ENCODE measurements at regions not wholly inside any gene's neighbourhood (a gene's known extent, or its start where the extent isn't known, plus 50 kb on each side); places are given as distances from the start of the nearest gene placed in this dataset.
"Not testable (repeated sequence)": the region's sequence is repeated elsewhere in the genome, so short reads cannot be mapped to it uniquely, and the experiment has no call there.

DNA sequence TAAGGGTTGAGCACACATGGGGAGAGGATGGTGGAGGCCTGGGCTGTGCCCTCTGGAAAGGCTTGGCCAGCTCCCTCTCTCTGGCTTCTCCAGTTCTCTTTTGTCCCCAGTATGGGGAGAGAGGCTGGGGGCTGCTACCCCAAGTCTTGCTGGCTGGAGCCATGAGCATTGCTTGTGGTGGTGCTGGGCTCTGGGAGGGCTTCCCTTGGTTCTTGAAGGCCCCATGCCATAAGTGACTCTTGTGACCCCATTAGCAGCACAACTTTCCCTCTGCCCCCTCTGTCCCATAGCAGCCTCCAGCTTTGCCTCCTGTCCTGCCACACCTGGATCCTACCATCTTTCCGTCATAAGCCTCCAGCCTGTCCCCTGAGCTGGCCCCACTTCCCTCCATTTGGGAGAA, 177.5 kb downstream of the TRIM43 start:
- H3K36me3 ChIP-seq (ENCODE audit: control insufficient read depth in 2 of 2, extremely low read depth in 1 of 2, insufficient read depth in 1 of 2, low read length in 1 of 2); DNase-seq; H3K27me3 ChIP-seq (replicated peaks in 1 of 2; ENCODE audit: control insufficient read depth in 2 of 2, extremely low read depth in 1 of 2, insufficient read depth in 2 of 2, low read length in 1 of 2); CTCF ChIA-PET; H3K36me3 Mint-ChIP-seq; H3K9me3 Mint-ChIP-seq; H3K4me1 ChIP-seq (ENCODE audit: control insufficient read depth in 1 of 2, extremely low read depth in 1 of 2, insufficient read depth in 2 of 2, low read length in 2 of 2); H3K4me3 Mint-ChIP-seq; H3K27ac ChIP-seq (ENCODE audit: low read length); H3K27me3 Mint-ChIP-seq; H3K27ac Mint-ChIP-seq; H3K9me3 ChIP-seq; H3K4me3 ChIP-seq (ENCODE audit: control insufficient read depth in 1 of 2, extremely low read depth in 1 of 2, low read length in 1 of 2); H3K4me1 Mint-ChIP-seq; POLR2A ChIA-PET: not testable (repeated sequence)
- ATAC-seq (replicated peaks in 1 of 4): peak in 1 of 4 experiments; percentile 10
- WGBS (ENCODE audit: insufficient coverage): 88% methylated on average over 1 of the region's 1 CpG

DNA sequence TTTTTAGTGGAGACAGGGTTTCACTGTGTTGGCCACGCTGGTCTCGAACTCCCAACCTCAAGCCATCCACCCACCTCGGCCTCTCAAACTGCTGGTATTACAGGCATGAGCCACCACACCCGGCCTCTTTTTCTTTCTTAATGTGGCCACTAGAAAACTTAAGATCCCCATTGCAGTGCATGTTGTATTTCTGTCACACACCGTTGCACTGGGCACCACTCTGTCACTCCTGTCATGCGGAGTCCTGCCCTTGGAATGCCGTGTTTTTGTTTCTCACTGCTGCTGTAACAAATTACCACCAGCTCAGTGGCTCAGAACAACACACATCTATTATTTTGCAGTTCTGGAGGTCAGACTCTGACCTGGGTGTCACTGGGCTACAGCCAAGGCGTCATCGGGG, 178.9 kb downstream of the TRIM43 start:
- no CpG with 5 or more reads among the region's 9 CpGs for WGBS (ENCODE audit: insufficient coverage)
- H3K27ac ChIP-seq (ENCODE audit: low read length); H3K4me1 Mint-ChIP-seq; H3K4me1 ChIP-seq (ENCODE audit: control insufficient read depth in 1 of 2, extremely low read depth in 1 of 2, insufficient read depth in 2 of 2, low read length in 2 of 2); ATAC-seq (replicated peaks in 1 of 4); H3K27me3 Mint-ChIP-seq; DNase-seq; H3K9me3 Mint-ChIP-seq; H3K36me3 ChIP-seq (ENCODE audit: control insufficient read depth in 2 of 2, extremely low read depth in 1 of 2, insufficient read depth in 1 of 2, low read length in 1 of 2); H3K4me3 Mint-ChIP-seq; POLR2A ChIA-PET; H3K36me3 Mint-ChIP-seq; H3K27me3 ChIP-seq (replicated peaks in 1 of 2; ENCODE audit: control insufficient read depth in 2 of 2, extremely low read depth in 1 of 2, insufficient read depth in 2 of 2, low read length in 1 of 2); H3K9me3 ChIP-seq; H3K4me3 ChIP-seq (ENCODE audit: control insufficient read depth in 1 of 2, extremely low read depth in 1 of 2, low read length in 1 of 2); H3K27ac Mint-ChIP-seq; CTCF ChIA-PET: not testable (repeated sequence)

DNA sequence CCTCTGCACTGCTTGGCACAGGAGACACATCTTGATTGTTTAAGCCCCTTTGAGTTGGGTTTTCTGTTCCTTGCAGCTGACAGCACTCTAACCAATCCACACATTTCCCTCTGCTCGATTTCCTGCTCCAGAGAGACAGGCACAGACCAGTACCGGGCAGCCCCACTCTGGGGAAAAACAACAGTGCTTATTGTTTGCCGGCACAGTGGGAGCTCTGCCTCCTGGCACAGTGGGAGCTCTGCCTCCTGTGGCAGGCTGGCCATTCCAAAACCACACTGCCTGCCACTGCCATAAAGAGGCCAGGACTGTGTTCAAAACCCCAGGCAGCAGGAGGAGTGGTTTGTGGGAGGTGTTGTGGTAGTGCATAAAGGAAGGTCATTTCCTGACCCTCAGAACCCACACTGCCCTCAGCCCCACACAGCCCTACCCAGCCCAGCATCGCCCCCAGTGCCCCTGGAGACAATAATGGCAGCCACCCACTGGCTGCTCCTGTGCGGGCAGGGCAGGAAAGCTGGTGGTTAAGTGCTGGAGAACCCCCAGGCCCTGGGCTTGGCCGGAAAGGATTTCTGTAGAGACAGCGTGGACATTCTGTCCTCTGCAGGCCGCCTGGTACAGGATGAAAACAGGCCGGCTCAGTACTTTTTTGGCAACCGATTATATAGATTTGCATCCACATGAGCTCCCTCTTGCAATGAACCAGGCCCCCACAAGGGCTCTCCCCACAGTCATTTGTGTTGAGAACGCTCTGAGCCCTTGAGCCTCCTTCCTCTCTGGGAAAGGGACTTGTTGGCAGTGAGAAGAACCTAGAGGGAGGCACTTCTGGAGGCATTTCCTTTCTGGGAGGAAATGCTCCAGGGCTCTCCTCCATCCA, 182.8 kb downstream of the TRIM43 start:
- H3K36me3 ChIP-seq (ENCODE audit: control insufficient read depth in 2 of 2, extremely low read depth in 1 of 2, insufficient read depth in 1 of 2, low read length in 1 of 2); H3K27ac ChIP-seq (ENCODE audit: low read length); H3K27ac Mint-ChIP-seq; H3K4me1 ChIP-seq (ENCODE audit: control insufficient read depth in 1 of 2, extremely low read depth in 1 of 2, insufficient read depth in 2 of 2, low read length in 2 of 2); H3K4me1 Mint-ChIP-seq; H3K4me3 Mint-ChIP-seq; H3K27me3 ChIP-seq (replicated peaks in 1 of 2; ENCODE audit: control insufficient read depth in 2 of 2, extremely low read depth in 1 of 2, insufficient read depth in 2 of 2, low read length in 1 of 2); H3K36me3 Mint-ChIP-seq; ATAC-seq (replicated peaks in 1 of 4); POLR2A ChIA-PET; CTCF ChIA-PET; H3K9me3 Mint-ChIP-seq; DNase-seq; H3K9me3 ChIP-seq; H3K4me3 ChIP-seq (ENCODE audit: control insufficient read depth in 1 of 2, extremely low read depth in 1 of 2, low read length in 1 of 2); H3K27me3 Mint-ChIP-seq: not testable (repeated sequence)
- no CpG with 5 or more reads among the region's 11 CpGs for WGBS (ENCODE audit: insufficient coverage)

DNA sequence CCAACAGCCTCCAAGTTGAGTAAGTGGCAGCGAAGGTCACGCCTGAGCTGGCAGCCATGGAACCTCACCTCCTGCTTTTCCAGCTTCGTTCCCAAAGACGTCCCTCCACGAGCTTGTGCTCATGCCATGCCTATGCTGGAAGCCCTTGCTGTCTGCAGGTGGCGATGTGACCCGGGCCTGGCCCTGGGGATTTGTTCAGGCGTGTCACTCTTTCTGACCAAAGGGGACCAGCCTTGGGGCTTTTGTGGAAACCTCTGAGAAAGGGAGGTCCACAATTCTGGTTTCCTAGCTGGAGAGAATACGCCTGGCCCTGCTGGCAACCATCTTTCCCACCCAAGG, 183.4 kb downstream of the TRIM43 start:
- H3K4me3 Mint-ChIP-seq; H3K9me3 Mint-ChIP-seq; CTCF ChIA-PET; H3K4me1 Mint-ChIP-seq; H3K27me3 ChIP-seq (replicated peaks in 1 of 2; ENCODE audit: control insufficient read depth in 2 of 2, extremely low read depth in 1 of 2, insufficient read depth in 2 of 2, low read length in 1 of 2); ATAC-seq (replicated peaks in 1 of 4); H3K27me3 Mint-ChIP-seq; H3K4me1 ChIP-seq (ENCODE audit: control insufficient read depth in 1 of 2, extremely low read depth in 1 of 2, insufficient read depth in 2 of 2, low read length in 2 of 2); H3K4me3 ChIP-seq (ENCODE audit: control insufficient read depth in 1 of 2, extremely low read depth in 1 of 2, low read length in 1 of 2); H3K27ac Mint-ChIP-seq; H3K9me3 ChIP-seq; H3K36me3 ChIP-seq (ENCODE audit: control insufficient read depth in 2 of 2, extremely low read depth in 1 of 2, insufficient read depth in 1 of 2, low read length in 1 of 2); POLR2A ChIA-PET; H3K27ac ChIP-seq (ENCODE audit: low read length); DNase-seq; H3K36me3 Mint-ChIP-seq: not testable (repeated sequence)
- no CpG with 5 or more reads among the region's 9 CpGs for WGBS (ENCODE audit: insufficient coverage)
